ENCODE measurements at regions not wholly inside any gene's neighbourhood (a gene's known extent, or its start where the extent isn't known, plus 50 kb on each side); places are given as distances from the start of the nearest gene placed in this dataset.

- TF ChIP-seq POLR2A (IDR thresholded peaks at IDR 0.05; ENCODE audit: low read length) (no peak), GATA1 (IDR thresholded peaks at IDR 0.05; ENCODE audit: low read depth, low read length) (no peak)
Observed at GRCh38 chr1:168959382-168959781, 147.1 kb upstream of the ATP1B1 start.
